Fibroblast of lung (primary cell): ENCODE measurements at regions not wholly inside any gene's neighbourhood (a gene's known extent, or its start where the extent isn't known, plus 50 kb on each side); places are given as distances from the start of the nearest gene placed in this dataset.

Source experiments
- DNase-seq, 2 donors: peaks; one replicate each; pipeline versions ENCODE4 v3.0.0 to v3.0.0-alpha.2; 2010; ENCODE audit warnings: low read depth in 2 of 2
- H2AFZ ChIP-seq: 2 replicates; pipeline ENCODE4 v1.5.1; 2012; ENCODE audit warnings: low read length, control low read depth, inconsistent platforms
- H3K27ac ChIP-seq: 2 replicates; pipeline ENCODE4 v1.5.1; 2011; ENCODE audit warnings: low read length, control low read depth; ENCODE audit not compliant: insufficient read depth
- H3K27me3 ChIP-seq: 2 replicates; pipeline ENCODE4 v1.5.1; 2011; ENCODE audit warnings: mild to moderate bottlenecking, low read length; ENCODE audit not compliant: control insufficient read depth, insufficient read depth
- H3K36me3 ChIP-seq: 2 replicates; pipeline ENCODE4 v1.5.1; 2011; ENCODE audit warnings: low read length; ENCODE audit not compliant: control insufficient read depth, insufficient read depth
- H3K4me1 ChIP-seq: 2 replicates; pipeline ENCODE4 v1.5.1; 2011; ENCODE audit warnings: low read length; ENCODE audit not compliant: control insufficient read depth, insufficient read depth; ENCODE audit errors: extremely low read depth
- H3K4me2 ChIP-seq: 2 replicates; pipeline ENCODE4 v1.5.1; 2011; ENCODE audit warnings: low read length, control low read depth; ENCODE audit not compliant: insufficient read depth; ENCODE audit errors: extremely low read depth
- H3K4me3 ChIP-seq, 4 experiments: fragments of 200-600 bp in 1 of 4; sonication (generic) in 1 of 4; replicated peaks in 1 of 4; 2 replicates each; pipeline ENCODE4 v1.5.1; 2011 to 2016; ENCODE audit warnings: low read length in 4 of 4, low read depth in 3 of 4, mild to moderate bottlenecking in 3 of 4, control low read depth in 2 of 4, inconsistent platforms in 1 of 4, mixed read lengths in 1 of 4; ENCODE audit not compliant: insufficient read depth in 1 of 4; ENCODE audit errors: control extremely low read depth in 1 of 4
- H3K79me2 ChIP-seq: 2 replicates; pipeline ENCODE4 v1.5.1; 2012; ENCODE audit warnings: mild to moderate bottlenecking, low read length, inconsistent platforms; ENCODE audit not compliant: control insufficient read depth, insufficient read depth
- H3K9ac ChIP-seq: 2 replicates; pipeline ENCODE4 v1.5.1; 2011; ENCODE audit warnings: mild to moderate bottlenecking, low read length, control low read depth; ENCODE audit not compliant: insufficient read depth
- H3K9me3 ChIP-seq: 2 replicates; pipeline ENCODE4 v1.5.1; 2012; ENCODE audit warnings: low read depth, low read length; ENCODE audit not compliant: control insufficient read depth, insufficient read depth
- H4K20me1 ChIP-seq: 2 replicates; pipeline ENCODE4 v1.5.1; 2011; ENCODE audit warnings: low read length; ENCODE audit not compliant: control insufficient read depth, insufficient read depth; ENCODE audit errors: extremely low read depth
- EZH2 ChIP-seq: IDR thresholded peaks from 2 replicates; pipeline ENCODE4 v1.5.1; 2012; ENCODE audit warnings: low read length, control low read depth, mild to moderate bottlenecking; ENCODE audit errors: missing control alignments
- TF ChIP-seq, protein P1 (sequence below), 2 donors: IDR thresholded peaks in 1 of 2; conservative IDR thresholded peaks in 1 of 2; 1 replicate in 1 of 2; 2 replicates in 1 of 2; pipeline ENCODE4 v1.5.1; 2011 to 2012; ENCODE audit warnings: low read length in 2 of 2, control low read depth in 1 of 2, inconsistent platforms in 1 of 2, low read depth in 1 of 2, mild to moderate bottlenecking in 1 of 2

GRCh38 chr13:34358811-34359513 lies 541.0 kb downstream of the RFC3 start:
- Histone ChIP-seq H3K4me1 (peaks cover 21% of the 10 kb centered on the region), H3K4me2 (no peak overlapping the region), H3K9me3 (no peaks in the 10 kb centered on the region), H2AFZ (no peak overlapping the region), H3K79me2 (no peaks in the 10 kb centered on the region), H3K4me3 (no peak overlapping the region), H3K27me3 (no peaks in the 10 kb centered on the region), H3K9ac (no peak overlapping the region), H3K27ac (no peak overlapping the region), H4K20me1 (no peaks in the 10 kb centered on the region), H3K36me3 (no peaks in the 10 kb centered on the region)
- peak; percentile 80 to 95 for DNase-seq
- TF ChIP-seq, protein P1, sequence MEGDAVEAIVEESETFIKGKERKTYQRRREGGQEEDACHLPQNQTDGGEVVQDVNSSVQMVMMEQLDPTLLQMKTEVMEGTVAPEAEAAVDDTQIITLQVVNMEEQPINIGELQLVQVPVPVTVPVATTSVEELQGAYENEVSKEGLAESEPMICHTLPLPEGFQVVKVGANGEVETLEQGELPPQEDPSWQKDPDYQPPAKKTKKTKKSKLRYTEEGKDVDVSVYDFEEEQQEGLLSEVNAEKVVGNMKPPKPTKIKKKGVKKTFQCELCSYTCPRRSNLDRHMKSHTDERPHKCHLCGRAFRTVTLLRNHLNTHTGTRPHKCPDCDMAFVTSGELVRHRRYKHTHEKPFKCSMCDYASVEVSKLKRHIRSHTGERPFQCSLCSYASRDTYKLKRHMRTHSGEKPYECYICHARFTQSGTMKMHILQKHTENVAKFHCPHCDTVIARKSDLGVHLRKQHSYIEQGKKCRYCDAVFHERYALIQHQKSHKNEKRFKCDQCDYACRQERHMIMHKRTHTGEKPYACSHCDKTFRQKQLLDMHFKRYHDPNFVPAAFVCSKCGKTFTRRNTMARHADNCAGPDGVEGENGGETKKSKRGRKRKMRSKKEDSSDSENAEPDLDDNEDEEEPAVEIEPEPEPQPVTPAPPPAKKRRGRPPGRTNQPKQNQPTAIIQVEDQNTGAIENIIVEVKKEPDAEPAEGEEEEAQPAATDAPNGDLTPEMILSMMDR (conservative IDR thresholded peaks at IDR 0.05 in 1 of 2, IDR thresholded peaks at IDR 0.05 in 1 of 2; ENCODE audit: low read depth in 1 of 2, low read length in 2 of 2): no peak
- TF ChIP-seq EZH2: no peak

- Histone ChIP-seq H3K4me2 (no peak overlapping the region), H3K9me3 (no peaks in the 10 kb centered on the region), H3K36me3 (no peaks in the 10 kb centered on the region), H3K27me3 (no peaks in the 10 kb centered on the region), H4K20me1 (no peaks in the 10 kb centered on the region), H3K79me2 (no peaks in the 10 kb centered on the region), H3K27ac (no peak overlapping the region), H3K9ac (no peak overlapping the region), H2AFZ (no peak overlapping the region), H3K4me3 (no peak overlapping the region), H3K4me1 (peaks cover 21% of the 10 kb centered on the region)
- peak in 1 of 2 donors; percentile 19 for DNase-seq
- TF ChIP-seq, protein P1 (conservative IDR thresholded peaks at IDR 0.05 in 1 of 2, IDR thresholded peaks at IDR 0.05 in 1 of 2; ENCODE audit: low read depth in 1 of 2, low read length in 2 of 2): no peak
- no peak for TF ChIP-seq EZH2
Observed at GRCh38 chr13:34360702-34361101, 542.8 kb downstream of the RFC3 start.

DNA sequence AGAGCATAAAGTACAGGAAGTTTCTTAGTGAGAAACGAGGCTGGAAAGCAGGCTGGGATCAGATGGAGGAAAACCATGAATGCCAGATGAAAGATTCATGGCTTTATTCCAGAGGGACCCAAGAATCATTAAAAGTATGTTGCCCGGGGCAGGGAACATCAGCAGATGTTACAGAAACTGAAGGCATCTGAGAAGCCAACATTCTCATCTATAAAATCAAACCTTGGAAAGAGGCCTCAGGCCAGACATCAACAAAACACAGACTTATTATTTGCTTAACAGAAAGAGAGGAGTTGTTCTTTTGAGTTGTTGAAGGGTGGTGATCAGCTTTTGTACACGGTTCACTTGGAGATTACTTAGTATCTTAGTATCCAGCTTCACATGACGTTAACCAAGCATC lies 543.6 kb downstream of the RFC3 start:
- H3K27ac ChIP-seq: no peak overlapping the region
- H3K4me1 ChIP-seq: peaks cover 19% of the 10 kb centered on the region
- H3K4me2 ChIP-seq: no peak overlapping the region
- TF ChIP-seq, protein P1 (conservative IDR thresholded peaks at IDR 0.05 in 1 of 2, IDR thresholded peaks at IDR 0.05 in 1 of 2; ENCODE audit: low read depth in 1 of 2, low read length in 2 of 2): no peak
- no peak for TF ChIP-seq EZH2
- no peaks in the 10 kb centered on the region for H3K9me3 ChIP-seq
- no peak overlapping the region for H3K4me3 ChIP-seq
- no peaks in the 10 kb centered on the region for H3K36me3 ChIP-seq
- no peak overlapping the region for H2AFZ ChIP-seq
- no peaks in the 10 kb centered on the region for H3K27me3 ChIP-seq
- no peaks in the 10 kb centered on the region for H4K20me1 ChIP-seq
- H3K9ac ChIP-seq: no peak overlapping the region
- H3K79me2 ChIP-seq: no peaks in the 10 kb centered on the region
- DNase-seq: peak in 1 of 2 donors; percentile 13
